ENCODE measurements at regions not wholly inside any gene's neighbourhood (a gene's known extent, or its start where the extent isn't known, plus 50 kb on each side); places are given as distances from the start of the nearest gene placed in this dataset.

DNA sequence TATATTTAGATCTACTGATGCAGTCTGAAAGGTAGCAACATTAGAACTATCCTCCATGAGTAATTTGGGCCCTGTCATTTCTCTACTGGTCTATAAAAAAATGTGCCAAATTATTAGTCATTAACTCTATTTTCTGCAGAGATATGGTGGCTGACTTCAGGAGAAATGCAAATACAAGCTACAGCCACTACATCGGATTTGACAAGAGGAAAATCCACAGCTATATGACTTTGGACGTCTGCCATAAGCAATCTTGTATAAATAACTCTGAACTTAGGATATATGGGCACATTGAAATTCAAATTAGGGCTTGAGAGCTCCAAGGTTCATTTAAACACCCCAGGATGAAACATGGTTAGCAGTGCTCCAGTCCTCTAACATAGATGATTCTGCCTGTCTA lies 983.0 kb upstream of the LRFN5 start:
- TF ChIP-seq, protein P1, sequence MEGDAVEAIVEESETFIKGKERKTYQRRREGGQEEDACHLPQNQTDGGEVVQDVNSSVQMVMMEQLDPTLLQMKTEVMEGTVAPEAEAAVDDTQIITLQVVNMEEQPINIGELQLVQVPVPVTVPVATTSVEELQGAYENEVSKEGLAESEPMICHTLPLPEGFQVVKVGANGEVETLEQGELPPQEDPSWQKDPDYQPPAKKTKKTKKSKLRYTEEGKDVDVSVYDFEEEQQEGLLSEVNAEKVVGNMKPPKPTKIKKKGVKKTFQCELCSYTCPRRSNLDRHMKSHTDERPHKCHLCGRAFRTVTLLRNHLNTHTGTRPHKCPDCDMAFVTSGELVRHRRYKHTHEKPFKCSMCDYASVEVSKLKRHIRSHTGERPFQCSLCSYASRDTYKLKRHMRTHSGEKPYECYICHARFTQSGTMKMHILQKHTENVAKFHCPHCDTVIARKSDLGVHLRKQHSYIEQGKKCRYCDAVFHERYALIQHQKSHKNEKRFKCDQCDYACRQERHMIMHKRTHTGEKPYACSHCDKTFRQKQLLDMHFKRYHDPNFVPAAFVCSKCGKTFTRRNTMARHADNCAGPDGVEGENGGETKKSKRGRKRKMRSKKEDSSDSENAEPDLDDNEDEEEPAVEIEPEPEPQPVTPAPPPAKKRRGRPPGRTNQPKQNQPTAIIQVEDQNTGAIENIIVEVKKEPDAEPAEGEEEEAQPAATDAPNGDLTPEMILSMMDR (conservative IDR thresholded peaks at IDR 0.05), result no peak
- no peak for TF ChIP-seq ZFX (IDR thresholded peaks at IDR 0.05)

Measured in C4-2B (cell line).